ENCODE measurements at regions not wholly inside any gene's neighbourhood (a gene's known extent, or its start where the extent isn't known, plus 50 kb on each side); places are given as distances from the start of the nearest gene placed in this dataset.

DNA sequence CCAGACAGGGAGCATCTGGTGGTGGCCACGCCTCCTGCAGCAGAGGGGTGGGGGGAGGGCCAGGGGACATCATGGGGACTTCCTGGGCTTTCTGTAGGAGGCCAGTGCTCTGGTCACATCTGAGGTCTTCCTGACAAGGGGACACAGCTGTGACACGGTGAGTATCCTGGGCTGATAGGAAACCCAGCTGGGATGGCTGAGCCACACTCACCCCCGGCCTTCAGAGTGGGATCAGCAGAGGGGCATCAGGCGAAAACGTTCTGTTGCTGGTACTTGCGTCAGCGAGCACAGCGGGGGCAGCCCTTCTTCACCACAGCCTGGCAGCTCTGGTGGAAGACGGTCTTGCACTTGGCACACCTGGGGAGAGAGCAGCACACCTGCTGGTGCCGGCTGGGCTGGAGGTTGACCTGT is 122.9 kb upstream of the SMURF2 start:
- intact Hi-C loops (cut with micrococcal nuclease) = no loop called here

- intact Hi-C loops (cut with micrococcal nuclease) = no loop called here
Measured at GRCh38 chr17:64784353-64785010, 122.4 kb upstream of the SMURF2 start.

DNA sequence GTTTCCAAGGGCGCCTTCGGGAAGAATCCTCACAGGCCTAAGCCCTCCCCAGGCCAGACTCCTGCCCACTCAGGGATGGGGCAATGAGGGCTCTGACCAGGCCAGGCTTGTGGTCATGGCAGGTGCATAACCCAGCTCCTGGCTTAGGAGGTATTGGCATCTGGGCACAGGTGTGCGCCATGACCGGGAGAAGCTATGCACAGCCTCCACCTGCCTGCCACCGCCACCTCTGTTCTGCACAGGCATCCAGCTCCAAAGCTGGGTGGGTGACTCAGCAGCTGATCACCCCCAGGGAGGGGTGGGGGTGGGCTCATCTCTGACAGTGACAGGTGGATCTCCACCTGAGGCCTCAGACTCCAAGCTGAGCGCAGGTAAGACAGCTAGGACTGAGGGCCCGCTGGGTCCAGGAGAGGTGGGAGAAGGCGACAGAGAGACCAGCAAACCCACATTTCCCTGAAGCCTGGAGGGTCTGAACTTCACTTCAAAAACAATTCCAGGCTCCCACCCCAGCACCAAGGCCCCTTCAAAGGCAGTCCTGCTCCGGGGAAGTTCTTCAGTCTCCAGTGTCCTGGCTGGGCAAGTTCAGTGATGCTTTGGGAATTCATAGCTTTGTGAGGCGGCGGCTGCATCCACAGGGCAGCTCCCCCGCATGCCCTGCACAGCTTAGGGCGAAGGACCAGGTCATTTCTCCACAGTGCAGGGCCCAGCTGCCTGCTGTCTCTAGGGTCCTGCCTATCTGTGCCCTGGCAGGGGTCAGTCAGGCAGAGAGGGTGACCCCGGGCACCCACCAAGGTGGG is 121.6 kb upstream of the SMURF2 start:
- intact Hi-C loops (cut with micrococcal nuclease) = no loop called here

DNA sequence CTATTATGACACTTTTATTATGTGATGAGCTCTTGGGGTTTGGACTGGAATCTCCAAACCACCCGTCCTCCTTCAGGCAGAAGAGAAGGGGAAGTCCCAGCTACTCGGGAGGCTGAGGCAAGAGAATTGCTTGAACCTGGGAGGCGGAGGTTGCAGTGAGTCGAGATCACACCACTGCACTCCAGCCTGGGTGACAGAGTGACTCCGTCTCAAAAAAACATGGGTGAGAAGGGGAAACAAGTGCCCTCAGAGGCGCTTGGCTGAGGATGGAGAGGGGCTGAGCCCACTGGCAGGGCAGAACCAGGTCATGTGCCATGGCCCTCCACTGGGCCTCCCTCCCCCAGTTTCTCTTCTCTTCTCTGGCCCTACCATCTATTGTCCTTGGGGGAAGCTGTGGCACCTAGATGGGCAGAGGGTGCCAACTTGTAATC is 120.9 kb upstream of the SMURF2 start:
- intact Hi-C loops (cut with micrococcal nuclease) = no loop called here

DNA sequence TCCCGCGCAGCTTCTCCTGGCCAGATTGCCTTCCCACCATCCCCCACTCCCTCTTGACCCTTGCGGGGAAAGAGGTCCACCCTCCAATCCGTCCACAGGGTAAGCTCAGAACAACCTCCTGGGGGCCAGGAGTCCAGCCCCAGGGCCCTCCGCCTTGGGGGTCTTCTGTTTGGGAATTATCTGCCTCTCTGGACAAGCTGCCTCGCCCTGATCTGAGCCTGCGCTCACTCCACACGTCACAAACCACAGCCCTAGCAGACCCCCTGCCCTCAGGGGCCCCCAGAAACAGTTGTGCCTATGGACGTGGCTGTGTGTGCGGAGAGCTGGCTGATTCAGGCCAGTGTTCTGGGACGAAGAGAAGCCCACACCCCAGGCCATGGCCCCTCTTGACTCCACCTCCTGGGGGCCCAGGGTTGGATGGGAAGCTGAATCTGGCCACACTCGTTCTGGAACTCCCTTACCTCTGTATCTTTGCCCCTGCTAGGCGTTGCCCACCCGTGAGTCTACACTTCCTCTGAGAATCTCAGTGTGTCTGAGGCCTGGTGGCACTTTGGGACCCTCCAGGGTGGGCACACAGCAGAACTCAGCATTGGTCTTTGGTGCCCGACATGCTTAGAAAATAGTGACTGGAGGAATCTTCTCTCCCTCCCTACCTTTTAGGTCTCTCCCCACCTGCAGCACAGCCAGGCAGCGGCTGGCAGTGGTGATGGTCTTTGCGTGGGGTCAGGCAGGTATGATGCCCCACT is 119.9 kb upstream of the SMURF2 start:
- intact Hi-C loops (cut with micrococcal nuclease) = no loop called here

DNA sequence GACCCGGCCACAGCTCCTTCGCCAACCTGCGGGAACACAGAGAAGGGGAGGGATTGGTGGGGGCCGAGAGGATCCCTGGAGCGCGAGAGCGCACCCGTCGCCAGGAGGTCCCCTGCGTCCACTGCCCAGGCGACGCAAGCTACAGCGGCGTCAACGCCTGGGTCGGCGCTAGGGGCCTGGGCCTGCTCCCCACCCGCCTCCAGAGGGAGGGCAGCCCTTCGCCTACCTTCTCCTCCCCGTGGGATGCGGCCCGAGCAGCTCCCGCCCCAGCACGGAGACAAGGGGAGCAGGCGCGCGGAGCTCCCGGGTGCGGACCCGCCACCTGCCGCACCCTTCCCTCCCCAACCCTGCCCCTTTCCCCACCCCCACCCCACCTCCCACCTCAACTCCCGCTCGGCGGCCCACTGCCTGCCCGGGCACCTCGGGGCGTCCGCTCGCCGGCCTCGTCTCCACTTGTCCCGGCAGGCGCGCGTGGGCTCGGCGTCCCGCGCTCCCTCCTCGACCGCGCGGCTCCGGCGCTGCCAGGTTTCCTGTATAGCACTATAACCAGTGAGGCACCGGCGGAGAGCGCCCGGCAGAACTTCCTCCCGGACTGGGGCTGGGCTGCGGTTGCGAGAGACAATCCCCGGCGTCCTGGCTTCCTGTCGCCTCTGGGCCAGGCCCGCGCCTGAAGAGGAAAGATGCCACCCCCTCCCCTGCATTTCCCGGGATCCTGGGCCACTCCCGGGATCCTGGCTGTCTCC is 119.1 kb upstream of the SMURF2 start:
- intact Hi-C loops (cut with micrococcal nuclease) = no loop called here

DNA sequence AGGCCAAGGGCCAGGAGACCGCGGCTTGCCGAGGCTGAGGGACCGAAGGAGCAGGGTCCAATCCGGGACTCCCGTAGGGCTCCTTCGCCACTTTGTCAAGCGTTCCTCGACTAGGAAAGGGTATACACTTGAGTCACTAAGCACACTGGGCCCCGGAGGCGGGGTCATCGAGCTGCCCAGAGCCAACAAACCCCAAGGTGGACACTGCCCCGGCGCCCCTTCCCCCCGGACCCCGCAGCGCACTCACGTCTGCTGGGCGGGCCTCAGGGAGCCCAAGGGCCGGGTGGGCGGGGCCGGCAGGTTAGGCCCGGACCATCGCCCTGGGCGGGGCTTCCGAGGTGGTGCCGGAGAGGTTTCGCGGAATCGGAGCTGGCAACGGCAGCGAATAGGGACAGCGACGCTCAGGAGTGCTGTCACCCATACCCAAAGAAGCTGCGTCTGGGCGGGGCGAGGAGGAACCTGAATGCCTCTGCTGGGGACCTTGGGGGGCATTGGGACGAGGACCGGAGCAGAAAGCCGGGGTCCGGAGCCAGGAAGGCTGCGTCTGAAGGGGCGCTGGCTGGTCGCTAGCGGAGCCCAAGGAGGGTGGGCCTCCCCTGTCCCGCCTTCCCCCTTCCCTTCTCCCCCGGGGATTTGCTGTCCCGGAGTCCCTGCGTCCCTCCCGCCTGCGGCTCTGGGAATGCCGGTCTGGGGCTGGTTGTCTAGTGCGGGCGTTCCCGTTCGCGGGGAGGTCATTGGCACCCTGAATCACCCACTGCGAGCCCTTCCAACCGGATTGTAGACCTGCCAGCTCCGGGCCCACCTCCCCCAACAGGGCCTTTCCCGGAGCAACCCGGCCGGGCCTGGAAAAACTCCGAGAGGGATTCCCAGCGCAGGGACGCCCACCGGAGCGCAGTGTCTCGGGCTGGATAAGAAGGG is 118.2 kb upstream of the SMURF2 start:
- intact Hi-C loops (cut with micrococcal nuclease) = no loop called here

GRCh38 chr17:64779376-64780095 is 117.4 kb upstream of the SMURF2 start:
- intact Hi-C loops (cut with micrococcal nuclease) = loop anchor here (10.0 kb wide), 1 partner anchor 185 kb away; no protein-coding TSS in a partner anchor

GRCh38 chr17:64779098-64779375 is 116.9 kb upstream of the SMURF2 start:
- intact Hi-C loops (cut with micrococcal nuclease) = loop anchor here (10.0 kb wide), 1 partner anchor 186 kb away; no protein-coding TSS in a partner anchor

- intact Hi-C loops (cut with micrococcal nuclease) = loop anchor here (10.0 kb wide), 1 partner anchor 186 kb away; no protein-coding TSS in a partner anchor
Measured at GRCh38 chr17:64778240-64779097, 116.4 kb upstream of the SMURF2 start.

- intact Hi-C loops (cut with micrococcal nuclease) = loop anchor here (10.0 kb wide), 1 partner anchor 187 kb away; no protein-coding TSS in a partner anchor
Measured at GRCh38 chr17:64777415-64778239, 115.5 kb upstream of the SMURF2 start.

GRCh38 chr17:64776720-64777414 is 114.8 kb upstream of the SMURF2 start:
- intact Hi-C loops (cut with micrococcal nuclease) = loop anchor here (10.0 kb wide), 1 partner anchor 188 kb away; no protein-coding TSS in a partner anchor

DNA sequence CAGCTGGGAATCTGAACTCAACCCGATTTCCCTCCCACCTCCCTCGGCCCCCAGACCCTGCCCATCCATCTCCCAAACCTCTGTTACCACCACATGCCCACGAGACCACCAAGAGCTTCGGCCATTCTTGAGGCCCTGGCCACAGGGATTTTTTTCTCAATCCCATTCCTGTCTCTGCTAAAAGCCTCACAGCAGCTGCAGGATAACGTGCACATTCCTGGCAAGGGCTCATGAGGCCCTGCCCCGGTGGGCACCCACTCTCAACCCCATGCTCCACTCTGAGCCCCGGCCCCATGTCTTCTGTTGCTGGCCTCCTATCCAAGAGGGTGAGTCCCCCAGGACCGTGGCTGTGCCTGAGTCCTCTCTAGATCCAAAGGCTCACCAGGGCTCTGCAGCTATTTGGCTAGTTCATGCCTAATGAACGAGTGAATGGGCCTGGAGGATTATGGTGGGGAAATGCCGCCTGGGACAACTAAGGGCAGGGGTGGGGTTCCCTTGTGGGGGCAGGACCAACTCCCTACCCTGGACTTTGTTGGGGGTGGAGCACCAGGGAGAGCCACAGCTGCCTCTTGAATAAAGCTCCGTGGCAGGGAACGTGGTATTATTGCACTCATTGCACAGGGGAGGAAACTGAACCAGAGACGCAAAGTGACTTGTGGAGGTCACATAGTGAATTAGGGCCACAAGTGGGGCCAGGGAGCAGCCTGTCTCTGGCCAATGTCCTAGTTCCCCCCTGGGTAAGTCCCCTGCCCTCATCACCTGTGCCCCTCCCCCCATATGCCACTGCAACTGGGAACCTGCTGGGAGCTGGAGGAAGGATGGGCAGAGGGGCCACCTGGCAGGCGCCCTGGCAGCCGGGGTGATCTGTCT is 113.8 kb upstream of the SMURF2 start:
- intact Hi-C loops (cut with micrococcal nuclease) = loop anchor here (10.0 kb wide), 1 partner anchor 189 kb away; no protein-coding TSS in a partner anchor

- intact Hi-C loops (cut with micrococcal nuclease) = loop anchor here (10.0 kb wide), 1 partner anchor 190 kb away; no protein-coding TSS in a partner anchor
Measured at GRCh38 chr17:64774888-64775540, 112.9 kb upstream of the SMURF2 start.
